GM19438 (cell line): ENCODE measurements at regions not wholly inside any gene's neighbourhood (a gene's known extent, or its start where the extent isn't known, plus 50 kb on each side); places are given as distances from the start of the nearest gene placed in this dataset.
A peak's percentile ranks its signal among the peaks of the same experiment; 100 is the strongest.
"Not testable (repeated sequence)": the region's sequence is repeated elsewhere in the genome, so short reads cannot be mapped to it uniquely, and the experiment has no call there.

ENCODE experiments used
- ATAC-seq: cut with Tn5 transposase; IDR thresholded peaks from one replicate; pipeline ENCODE4 v1.9.1; 2021; ENCODE audit warnings: low read depth; ENCODE audit not compliant: unreplicated experiment

DNA sequence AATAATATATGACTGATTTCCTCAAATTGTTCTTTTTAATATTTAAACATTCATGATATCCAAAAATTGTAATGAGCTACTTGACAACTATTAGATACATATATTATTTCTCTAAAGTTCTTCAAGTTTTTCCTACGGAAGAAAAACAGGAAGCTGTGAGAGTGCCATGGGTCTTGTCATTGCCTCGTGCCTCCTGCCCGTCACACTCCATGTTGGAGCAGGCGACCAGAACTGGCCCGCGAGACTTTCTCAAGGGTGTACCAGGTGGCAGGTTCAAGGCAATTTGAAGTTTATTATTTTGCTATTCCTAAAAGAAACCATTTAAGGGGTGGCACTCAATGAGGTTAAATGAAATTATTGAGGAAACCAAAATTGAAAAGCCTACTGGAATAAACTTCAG, 337.2 kb downstream of the HACE1 start:
- ATAC-seq = no peak

DNA sequence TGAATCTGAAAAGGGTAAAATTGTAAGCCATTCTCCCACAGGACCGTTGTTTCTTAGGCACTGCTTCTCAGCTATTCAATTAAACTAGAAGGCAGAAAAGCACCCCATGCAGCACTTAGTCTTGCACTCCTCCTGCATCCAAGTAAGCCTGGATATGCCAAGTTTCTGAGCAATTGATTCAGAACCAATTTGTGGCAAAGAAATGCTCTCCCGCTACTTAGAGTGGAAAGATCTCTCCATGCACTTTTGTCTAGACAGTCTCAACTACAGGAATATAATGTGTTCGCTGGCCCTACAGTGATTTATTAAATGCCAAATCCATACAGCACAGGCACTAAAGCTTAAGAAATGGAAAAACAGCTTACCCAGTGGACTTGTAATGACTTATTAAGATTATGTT, 338.5 kb downstream of the HACE1 start:
- no peak for ATAC-seq

DNA sequence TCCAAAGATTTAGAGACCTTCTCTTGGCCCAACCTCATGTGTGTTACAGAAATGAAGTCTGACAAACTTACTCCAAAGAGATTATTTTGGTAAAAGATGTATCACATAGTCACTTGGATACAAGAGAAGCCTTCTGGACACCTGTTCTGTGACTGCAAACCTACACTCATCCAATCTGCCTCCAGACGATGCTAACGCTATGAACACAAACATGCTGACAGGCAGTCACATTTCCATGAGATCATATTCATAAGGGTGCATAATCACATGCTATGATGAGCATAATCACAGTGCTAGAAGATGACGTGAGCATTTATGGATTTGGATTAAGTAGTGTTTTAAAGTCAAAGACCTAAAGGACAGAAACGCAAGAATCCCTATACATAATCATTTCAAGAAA, 340.2 kb downstream of the HACE1 start:
- ATAC-seq = no peak

DNA sequence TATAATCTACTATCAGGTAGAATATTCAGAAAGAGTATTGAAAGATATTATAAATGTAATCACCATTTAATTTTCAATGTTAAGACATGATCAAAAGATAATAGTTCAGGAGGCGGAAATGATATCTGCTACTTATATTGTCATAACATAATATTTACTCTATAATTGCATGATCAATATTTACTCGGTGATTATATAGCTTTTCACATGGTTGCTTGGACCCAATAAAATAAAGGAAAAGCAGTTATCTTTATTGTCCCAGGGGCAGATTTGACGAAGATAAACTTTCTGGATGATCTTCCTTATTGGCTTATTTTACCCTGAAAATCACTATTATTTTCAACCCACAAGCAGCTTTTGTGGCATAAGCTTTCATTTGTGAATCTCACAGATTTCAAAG, 350.4 kb downstream of the HACE1 start:
- ATAC-seq = no peak

DNA sequence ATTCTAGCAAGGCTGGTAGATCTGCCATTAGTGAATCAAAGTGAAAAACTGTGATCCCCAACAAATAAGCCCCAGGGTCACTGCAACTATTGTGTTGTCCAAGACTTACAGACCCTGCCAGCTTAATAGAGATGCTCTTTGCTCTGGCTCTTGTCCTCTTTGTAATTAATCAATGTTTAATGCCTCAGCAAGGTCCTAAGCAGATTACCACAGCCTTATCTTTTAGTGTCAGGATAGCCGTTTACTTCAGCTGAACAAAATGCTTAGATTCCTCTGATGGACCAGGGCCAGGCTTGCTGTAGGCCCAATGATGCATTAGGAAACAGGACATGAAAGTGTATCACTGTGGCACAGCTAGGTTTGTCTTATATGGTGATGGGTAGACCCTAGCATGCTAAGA, 353.3 kb downstream of the HACE1 start:
- no peak for ATAC-seq

DNA sequence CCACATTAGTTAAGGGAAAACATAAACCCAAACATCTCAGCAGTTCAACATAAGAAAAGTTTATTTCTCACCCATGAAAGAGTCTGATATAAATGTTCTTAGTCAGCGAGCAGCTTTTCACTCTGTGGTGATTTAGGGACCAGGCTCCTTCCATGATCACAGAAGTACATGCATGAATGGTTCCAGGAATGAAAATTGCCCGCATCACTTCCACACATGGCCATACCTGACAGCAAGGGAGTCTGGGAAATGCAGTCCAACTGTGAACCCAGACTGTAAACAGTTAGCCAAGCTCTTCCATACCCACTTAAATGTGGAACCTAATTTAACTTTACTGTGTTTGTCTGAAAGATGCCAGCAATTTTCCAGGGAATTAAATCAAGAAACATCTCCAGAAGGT, 353.9 kb downstream of the HACE1 start:
- ATAC-seq = no peak

DNA sequence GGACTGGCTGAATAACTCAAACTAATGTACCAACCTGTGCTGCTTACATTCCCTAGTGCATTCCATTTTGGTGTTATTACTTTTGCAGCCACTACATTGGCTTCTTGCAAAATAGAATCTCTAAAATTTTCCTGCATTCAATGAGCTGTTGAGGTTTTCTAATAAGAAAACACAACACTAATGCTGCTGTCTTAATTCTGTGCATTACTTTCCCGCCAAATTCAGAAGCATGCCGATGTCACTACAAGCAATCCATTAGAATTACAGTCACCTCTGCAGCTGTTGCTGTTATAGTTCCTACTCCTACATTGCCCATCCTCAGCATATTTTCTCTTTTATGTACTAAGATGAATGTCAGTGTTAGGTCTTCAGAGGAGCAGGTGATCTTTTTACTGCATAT, 359.5 kb downstream of the HACE1 start:
- no peak for ATAC-seq

DNA sequence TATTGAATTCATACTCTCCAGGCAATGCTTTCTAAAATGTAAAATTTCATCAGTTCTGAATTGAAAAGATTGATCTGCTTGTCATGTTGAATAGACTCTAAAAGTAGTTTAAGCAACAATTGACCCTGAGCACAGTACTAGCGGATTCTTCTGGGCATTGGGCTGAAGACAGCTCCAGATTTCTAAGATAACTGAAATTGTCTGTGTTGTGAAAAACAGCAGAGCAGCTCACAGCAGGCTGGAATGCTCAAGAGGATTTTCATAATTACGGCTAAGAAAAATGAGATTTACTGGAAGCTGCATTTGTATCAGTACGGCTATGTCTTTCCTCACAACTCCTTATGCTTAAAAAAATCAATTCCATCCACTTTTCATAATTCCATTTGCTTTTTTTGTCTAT, 373.7 kb downstream of the HACE1 start:
- no peak for ATAC-seq

DNA sequence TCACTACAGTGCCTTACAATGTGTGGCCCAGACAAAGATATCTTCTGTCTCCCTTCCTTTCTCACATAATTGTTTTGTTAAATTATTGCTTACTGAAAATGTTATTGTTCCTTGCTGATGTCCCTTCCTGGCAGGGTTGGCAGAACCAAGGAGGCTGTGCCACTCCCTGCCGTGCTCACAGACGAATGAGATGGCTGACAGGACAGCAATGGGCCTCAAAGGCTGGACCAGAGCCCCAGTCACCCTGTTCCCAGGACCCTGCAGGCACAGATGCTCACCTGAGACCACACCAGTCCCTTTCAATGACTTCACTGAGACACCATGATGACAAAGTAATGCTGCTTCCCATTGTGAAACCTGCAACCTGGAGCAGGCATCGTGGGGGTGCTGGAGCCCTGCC, 375.1 kb downstream of the HACE1 start:
- ATAC-seq = no peak

DNA sequence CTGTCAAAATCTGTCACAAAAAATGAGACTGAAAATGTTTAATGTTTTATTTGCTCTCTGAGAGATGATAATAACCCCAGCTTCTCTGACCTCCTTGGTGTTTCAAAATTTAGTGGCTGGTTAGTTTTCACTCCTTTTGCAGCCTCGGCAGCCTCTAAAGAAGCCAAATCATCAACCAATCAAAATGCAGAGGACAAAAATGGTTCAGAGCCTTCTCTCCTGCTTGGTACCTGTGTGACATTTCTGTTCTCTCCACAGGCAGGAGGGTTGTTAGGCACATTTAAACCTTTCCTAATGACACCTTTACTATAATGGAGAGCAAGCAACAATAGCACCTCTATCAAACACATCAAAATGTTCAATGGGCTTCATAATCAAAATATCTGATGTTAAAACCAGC, 375.5 kb downstream of the HACE1 start:
- no peak for ATAC-seq

DNA sequence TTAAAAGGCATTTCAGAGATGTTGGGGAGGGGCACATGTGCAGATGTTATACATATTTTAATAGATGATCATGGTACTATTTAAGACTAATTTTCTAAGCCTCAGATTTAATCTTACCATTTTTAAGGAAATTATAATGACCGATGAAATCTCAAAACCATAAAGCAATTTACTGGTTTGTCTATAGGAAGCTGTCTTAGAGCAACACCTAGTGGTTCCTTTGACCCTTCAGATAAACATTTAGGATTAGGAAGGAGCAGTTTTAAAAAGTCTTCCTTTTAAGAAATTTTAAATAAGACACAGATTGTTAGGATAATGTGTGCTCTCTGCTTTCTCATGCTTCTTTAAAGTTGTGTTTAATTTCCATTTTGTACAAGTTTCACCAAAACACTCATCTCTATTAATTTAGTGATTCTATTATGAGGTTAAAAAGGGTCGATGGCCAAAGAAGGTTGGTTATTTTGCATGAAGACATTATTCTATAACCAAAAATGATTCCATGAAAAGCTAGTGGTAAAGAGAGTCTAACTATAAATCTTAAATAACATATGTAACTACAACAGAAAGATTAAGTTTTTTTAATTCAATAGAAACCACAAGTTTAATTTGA, 376.4 kb downstream of the HACE1 start:
- ATAC-seq = no peak

DNA sequence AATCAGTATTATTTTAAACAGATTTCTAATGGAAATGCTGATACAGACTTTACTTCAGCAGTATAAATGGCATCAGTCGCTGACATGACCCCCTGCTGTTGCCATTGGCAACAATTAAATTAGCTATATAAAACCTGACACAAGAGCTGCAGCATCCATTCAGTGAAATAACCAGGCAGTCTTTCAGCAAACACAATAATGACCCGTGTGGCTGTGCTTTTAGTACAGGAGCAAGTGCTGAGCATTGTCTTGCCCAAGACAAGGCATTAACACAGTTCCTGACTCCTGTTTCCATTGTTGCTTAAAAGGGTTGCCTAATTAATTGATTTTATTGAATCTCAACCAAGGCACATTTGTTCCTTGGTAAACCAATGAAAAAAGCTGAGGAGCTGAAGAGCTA, 382.1 kb downstream of the HACE1 start:
- no peak for ATAC-seq

DNA sequence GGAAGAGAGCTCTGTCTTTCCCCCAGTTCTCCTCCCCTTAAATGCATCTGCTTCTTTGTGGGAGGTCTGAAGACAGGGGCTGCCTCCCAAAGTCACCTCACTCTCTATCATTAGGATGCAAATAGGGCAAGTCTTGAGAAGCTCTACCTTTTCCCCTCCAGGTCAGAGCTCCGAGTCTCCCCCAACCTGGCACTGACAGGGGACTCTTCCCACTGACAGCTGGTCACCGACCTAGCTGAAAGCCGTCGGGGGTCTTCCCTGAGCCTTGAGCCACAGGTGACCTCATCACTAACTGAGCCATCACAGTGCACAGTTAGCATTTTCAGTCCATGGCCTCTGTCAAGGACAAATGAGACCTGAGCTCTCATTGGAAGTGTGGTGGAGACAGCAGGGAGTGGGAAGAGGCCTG, 386.7 kb downstream of the HACE1 start:
- ATAC-seq = no peak

DNA sequence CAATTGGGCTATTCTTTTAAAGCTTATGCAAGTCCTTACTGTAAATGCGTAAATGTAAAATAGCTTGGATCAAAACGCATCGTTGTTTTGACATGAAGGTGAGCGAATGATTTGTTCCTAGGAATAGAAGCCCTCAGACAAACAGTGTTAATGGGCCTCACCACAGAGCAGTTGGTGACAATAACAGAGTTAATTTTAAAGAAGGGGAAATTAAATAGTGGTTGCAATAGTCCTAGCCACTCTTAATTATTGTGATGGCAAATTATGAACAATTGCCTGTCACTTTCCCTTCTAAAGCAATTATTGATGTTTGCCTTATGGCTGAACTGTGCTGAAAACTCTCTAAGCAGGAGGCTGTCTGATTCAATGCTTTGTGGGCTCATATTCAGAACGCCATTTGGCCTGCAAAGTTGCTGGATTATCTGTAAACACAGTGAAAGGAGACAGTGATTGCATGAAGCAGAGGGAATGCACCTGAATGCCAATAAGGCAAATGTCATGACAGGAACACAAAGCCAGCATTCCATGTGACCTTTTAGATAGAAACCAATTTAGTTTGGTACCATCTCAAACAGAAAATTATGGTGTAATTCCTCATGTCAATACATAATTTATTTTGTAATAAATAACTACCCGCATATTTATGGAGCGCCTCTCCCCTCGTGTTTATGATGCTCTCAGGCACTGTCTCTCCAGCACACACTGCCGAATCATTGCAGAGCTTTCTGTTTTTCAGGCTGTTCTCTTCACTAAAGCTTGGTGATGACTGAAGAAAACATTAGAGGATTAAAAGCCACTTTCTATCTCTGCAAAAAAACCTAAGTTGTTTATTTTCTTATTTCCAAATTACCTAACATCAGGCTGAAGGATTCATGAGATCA, 387.5 kb downstream of the HACE1 start:
- ATAC-seq = no peak

DNA sequence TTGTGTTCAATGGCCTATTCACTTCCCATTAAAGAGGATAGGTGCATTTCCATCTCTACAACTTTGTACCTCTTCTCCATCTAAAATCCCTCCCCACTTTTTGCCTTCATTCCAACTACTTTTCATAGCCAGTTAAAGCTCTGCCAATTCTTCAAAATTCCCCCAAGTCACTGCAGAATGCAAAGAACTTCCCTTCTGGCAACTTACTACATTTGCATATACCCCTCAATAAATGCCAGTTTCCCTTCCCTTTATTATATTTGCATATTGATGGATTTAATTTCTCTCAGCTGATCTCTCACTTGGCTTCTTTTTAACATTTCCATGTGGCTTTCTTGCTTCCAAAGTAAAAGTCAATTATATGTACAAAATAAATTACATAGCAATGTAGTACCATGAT, 393.4 kb downstream of the HACE1 start:
- ATAC-seq = no peak

DNA sequence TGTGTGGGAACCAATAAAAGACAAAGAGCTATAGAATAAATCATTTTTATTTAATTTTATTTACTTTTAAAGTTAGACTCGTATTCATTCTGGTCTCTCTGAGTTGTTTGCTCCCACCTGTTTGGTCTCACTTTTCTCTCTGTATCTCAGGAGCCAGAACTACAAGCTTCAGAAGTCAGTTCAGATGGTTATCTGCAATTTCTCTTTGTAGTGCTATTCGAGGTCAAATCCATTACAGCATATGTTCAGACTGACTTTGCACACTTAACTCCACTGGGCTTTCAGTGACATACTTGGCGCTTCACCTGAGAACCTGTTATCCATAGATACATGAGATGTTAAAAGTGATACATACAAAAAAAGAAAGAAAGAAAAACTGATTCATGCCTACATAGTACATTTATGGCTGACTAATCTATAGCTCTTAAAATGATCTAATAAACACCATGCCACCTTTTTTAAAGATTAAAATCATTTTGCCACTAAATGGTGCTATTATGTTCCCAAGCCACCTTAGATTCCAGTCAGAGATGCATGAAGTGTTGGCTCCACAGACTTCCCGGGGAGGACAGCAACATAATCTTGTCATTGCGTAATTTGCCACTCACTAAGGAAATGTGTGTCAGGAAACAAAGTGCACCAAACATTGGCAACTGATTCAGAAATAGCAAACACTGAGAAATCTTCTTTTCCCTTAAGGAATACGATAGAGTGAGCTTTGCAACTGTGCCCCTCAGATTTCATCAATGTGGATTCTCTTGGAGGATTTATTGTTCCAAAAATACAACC, 396.7 kb downstream of the HACE1 start:
- no peak for ATAC-seq

DNA sequence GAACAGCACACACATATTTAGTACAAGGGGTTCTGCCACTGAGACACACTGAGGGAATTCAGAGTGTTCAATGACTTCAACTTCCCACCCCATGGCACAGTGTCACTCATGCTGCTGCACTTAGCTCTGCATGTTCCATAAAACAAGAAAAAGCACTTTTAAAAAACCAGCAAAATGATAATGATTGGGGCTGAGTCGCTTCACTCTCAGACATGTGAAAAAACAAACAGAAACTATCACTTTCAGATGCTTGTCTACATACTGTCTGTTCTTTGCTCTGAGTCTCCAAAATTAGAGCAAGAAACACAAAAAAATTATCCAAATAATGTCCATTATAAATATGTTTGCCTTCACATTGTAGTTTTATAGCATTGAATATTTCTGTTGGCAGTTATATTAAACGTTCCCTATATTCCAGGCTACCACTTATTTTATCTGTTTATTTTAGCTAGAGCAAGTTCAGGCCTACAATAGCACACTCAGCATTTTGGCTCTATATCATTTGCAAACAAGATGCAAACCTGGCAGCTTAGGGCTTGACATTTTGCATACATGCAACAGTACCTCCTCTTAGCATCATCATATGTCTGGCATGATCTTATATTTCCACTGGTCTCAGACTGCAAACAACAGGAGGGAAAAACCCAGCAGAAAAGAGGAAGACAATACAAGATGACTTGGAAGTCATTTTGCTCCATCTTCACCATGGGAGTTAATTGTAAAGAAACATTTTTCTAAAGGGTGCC, 398.8 kb downstream of the HACE1 start:
- no peak for ATAC-seq

DNA sequence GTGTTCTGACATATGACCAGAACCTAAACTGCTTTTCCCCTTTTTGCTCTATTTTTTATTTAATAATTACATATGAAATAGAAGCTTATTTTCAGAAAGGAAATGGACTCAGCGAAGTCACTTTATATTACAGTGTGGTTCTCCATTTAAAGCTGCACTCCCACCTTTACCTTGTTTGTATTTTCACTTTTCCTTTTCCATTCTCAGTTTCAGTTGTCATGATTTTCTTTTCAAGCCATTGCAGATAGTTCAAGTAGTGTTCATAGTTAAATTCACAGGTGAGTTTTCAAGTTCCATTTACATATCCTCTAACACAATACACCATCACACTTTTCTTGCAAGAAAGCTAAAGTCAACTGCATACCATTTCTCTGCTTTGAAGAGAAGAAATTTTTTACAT, 400.2 kb downstream of the HACE1 start:
- ATAC-seq = peak; percentile 86

DNA sequence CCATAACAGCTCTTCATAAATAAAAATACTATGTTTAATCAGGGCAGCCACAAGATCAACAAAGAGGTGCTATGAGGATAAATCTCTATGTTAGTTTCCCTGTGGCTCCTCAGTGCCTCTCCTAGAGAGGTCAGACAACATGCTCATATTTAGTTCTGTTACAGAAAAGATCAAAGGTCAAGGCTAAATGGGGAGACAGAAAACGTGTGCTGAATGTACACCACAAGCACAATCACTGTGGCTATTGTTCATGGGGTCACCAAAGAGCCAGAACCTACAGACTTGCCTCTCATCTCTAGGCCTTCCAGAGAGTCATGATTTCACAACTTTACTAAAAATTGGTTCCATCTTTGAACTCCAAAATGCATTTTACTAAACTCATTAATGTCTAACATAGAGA, 409.8 kb downstream of the HACE1 start:
- ATAC-seq = no peak

DNA sequence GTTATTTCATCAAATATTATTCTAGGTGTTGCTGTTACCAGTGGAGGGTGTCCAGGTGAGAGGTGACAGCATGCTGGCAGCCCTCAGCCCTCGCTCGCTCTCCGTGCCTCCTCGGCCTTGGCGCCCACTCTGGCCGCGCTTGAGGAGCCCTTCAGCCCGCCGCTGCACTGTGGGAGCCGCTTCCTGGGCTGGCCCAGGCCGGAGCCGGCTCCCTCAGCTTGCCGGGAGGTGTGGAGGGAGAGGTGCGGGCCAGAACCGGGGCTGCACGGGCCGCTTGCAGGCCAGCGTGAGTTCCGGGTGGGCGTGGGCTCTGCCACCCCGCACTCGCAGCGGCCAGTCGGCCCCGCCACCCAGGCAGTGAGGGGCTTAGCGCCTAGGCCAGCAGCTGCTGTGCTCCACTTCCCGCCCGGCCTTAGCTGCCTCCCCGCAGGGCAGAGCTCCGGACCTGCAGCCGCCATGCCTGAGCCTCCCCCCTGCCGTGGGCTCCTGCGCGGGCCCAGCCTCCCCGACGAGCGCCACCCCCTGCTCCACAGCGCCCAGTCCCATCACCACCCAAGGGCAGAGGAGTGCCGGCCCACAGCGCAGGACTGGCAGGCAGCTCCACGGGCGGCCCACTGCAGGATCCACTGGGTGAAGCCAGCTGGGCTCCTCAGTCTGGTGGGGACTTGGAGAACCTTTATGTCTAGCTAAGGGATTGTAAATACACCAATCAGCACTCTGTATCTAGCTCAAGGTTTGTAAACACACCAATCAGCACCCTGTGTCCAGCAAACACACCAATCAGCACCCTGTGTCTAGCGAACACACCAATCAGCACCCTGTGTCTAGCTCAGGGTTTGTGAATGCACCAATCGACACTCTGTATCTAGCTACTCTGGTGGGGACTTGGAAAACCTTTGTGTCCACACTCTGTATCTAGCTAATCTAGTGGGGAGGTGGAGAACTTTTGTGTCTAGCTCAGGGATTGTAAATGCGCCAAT, 413.3 kb downstream of the HACE1 start:
- ATAC-seq = not testable (repeated sequence)
